AG04449 (cell line): ENCODE measurements at regions not wholly inside any gene's neighbourhood (a gene's known extent, or its start where the extent isn't known, plus 50 kb on each side); places are given as distances from the start of the nearest gene placed in this dataset.

Experiments
- CTCF ChIA-PET: fragments of 350-600 bp; formaldehyde crosslinking; extraction: SDS; loops from one replicate; lab custom pipeline; 2021; ENCODE audit warnings: antibody characterized with exemption; lab: Yijun Ruan, JAX
- POLR2A ChIA-PET: fragments of 400-600, 350-600 bp; formaldehyde crosslinking; extraction: SDS; loops from one replicate; lab custom pipeline; 2020; ENCODE audit warnings: antibody characterized with exemption, inconsistent platforms; lab: Yijun Ruan, JAX
- DNase-seq: peaks from one replicate; pipeline ENCODE4 v3.0.0-alpha.2; 2010; ENCODE audit warnings: low read depth, low spot score
- H3K4me3 ChIP-seq: 2 replicates; pipeline ENCODE4 v1.5.1; 2011; ENCODE audit warnings: low read depth, mild to moderate bottlenecking, control low read depth, low read length
- CTCF ChIP-seq: IDR thresholded peaks from one replicate; pipeline ENCODE4 v1.5.1; 2011; ENCODE audit warnings: mild to moderate bottlenecking, moderate library complexity, low read length, control low read depth, inconsistent platforms; ENCODE audit not compliant: insufficient read depth; ENCODE audit errors: missing control alignments

GRCh38 chr12:118682656-118683055 lies 298.7 kb upstream of the SRRM4 start:
- ChIA-PET POLR2A (no interaction called here), CTCF (interaction anchor here (0.6 kb wide), 1 partner anchor 99 kb away, joined by 3 read pairs; no protein-coding TSS in a partner anchor)
- no peak for TF ChIP-seq CTCF
- DNase-seq: no peak
- H3K4me3 ChIP-seq: no peak overlapping the region

- ChIA-PET POLR2A (no interaction called here), CTCF (no interaction called here)
- no peak overlapping the region for H3K4me3 ChIP-seq
- no peak for DNase-seq
- no peak for TF ChIP-seq CTCF
These were observed 295.2 kb upstream of the SRRM4 start for GRCh38 chr12:118685983-118686607.

GRCh38 chr12:118689793-118690192 lies 291.5 kb upstream of the SRRM4 start:
- ChIA-PET CTCF (no interaction called here), POLR2A (no interaction called here)
- no peak for DNase-seq
- no peak for TF ChIP-seq CTCF
- no peak overlapping the region for H3K4me3 ChIP-seq

- TF ChIP-seq CTCF: no peak
- no peak overlapping the region for H3K4me3 ChIP-seq
- no peak for DNase-seq
- ChIA-PET CTCF (no interaction called here), POLR2A (no interaction called here)
These were observed 290.8 kb upstream of the SRRM4 start for GRCh38 chr12:118690506-118690905.

GRCh38 chr12:118694128-118694775 lies 287.1 kb upstream of the SRRM4 start:
- POLR2A ChIA-PET: no interaction called here
- DNase-seq: no peak
- CTCF ChIA-PET: no interaction called here
- no peak for TF ChIP-seq CTCF
- no peak overlapping the region for H3K4me3 ChIP-seq

GRCh38 chr12:118704527-118705241 lies 276.7 kb upstream of the SRRM4 start:
- ChIA-PET POLR2A (no interaction called here), CTCF (no interaction called here)
- no peak overlapping the region for H3K4me3 ChIP-seq
- DNase-seq: no peak
- TF ChIP-seq CTCF: no peak
